ENCODE measurements at regions not wholly inside any gene's neighbourhood (a gene's known extent, or its start where the extent isn't known, plus 50 kb on each side); places are given as distances from the start of the nearest gene placed in this dataset.

GRCh38 chr2:219946021-219946420 is 318.6 kb downstream of the SLC4A3 start:
- H3K27ac ChIP-seq, result no peak overlapping the region
- TF ChIP-seq ZFX (IDR thresholded peaks at IDR 0.05; ENCODE audit: borderline replicate concordance), result no peak
- TF ChIP-seq, protein P1, sequence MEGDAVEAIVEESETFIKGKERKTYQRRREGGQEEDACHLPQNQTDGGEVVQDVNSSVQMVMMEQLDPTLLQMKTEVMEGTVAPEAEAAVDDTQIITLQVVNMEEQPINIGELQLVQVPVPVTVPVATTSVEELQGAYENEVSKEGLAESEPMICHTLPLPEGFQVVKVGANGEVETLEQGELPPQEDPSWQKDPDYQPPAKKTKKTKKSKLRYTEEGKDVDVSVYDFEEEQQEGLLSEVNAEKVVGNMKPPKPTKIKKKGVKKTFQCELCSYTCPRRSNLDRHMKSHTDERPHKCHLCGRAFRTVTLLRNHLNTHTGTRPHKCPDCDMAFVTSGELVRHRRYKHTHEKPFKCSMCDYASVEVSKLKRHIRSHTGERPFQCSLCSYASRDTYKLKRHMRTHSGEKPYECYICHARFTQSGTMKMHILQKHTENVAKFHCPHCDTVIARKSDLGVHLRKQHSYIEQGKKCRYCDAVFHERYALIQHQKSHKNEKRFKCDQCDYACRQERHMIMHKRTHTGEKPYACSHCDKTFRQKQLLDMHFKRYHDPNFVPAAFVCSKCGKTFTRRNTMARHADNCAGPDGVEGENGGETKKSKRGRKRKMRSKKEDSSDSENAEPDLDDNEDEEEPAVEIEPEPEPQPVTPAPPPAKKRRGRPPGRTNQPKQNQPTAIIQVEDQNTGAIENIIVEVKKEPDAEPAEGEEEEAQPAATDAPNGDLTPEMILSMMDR (IDR thresholded peaks at IDR 0.05), result no peak

DNA sequence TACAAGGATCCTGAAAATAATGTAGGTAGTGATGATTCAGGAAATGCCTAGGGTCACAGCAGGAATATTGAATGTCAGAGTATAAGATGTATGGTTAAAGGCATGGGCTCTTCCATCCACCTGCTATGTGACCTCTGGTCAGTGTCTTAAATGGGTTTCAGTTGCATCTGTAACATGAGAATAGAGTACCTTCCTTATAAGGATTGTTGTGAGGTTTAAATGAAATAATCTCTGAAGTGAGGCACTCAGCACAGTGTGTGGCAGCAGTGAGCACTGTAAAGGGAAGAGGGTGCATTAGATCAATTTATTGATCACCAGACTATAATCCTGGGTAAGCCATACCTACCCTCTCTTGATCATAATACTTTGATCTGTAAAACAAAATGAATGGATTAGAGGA is 319.1 kb downstream of the SLC4A3 start:
- no peak for TF ChIP-seq ZFX (IDR thresholded peaks at IDR 0.05; ENCODE audit: borderline replicate concordance)
- TF ChIP-seq, protein P1 (IDR thresholded peaks at IDR 0.05), result no peak
- H3K27ac ChIP-seq, result no peak overlapping the region

- TF ChIP-seq ZFX (IDR thresholded peaks at IDR 0.05; ENCODE audit: borderline replicate concordance), result no peak
- TF ChIP-seq, protein P1 (IDR thresholded peaks at IDR 0.05), result no peak
- H3K27ac ChIP-seq, result no peak overlapping the region
Measured at GRCh38 chr2:219947575-219947974, 320.1 kb downstream of the SLC4A3 start.

DNA sequence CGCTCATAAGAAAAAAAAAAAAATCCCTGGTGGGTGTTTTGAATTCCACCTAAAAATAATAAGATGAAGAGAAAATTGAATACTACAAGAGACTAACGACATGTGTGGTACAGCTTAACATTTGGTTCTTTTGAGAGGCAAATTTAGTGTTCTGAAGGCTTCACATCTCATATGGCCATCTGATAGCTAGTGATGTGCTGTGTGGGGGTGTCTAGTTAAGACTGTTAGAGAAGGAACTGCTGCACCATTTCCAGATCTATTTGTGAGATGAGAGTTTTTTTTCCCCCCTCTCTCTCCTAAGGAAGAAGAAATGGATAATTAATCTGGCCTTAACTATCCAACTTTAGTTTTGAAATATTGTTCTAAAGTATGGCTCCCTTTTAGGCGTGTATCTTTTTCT is 321.6 kb downstream of the SLC4A3 start:
- TF ChIP-seq, protein P1 (IDR thresholded peaks at IDR 0.05), result no peak
- TF ChIP-seq ZFX (IDR thresholded peaks at IDR 0.05; ENCODE audit: borderline replicate concordance), result no peak
- no peak overlapping the region for H3K27ac ChIP-seq

GRCh38 chr2:219951099-219951498 is 323.7 kb downstream of the SLC4A3 start:
- H3K27ac ChIP-seq, result no peak overlapping the region
- no peak for TF ChIP-seq ZFX (IDR thresholded peaks at IDR 0.05; ENCODE audit: borderline replicate concordance)
- TF ChIP-seq, protein P1 (IDR thresholded peaks at IDR 0.05), result no peak

GRCh38 chr2:219954331-219954730 is 326.9 kb downstream of the SLC4A3 start:
- no peak for TF ChIP-seq ZFX (IDR thresholded peaks at IDR 0.05; ENCODE audit: borderline replicate concordance)
- TF ChIP-seq, protein P1 (IDR thresholded peaks at IDR 0.05), result no peak
- H3K27ac ChIP-seq, result no peak overlapping the region

GRCh38 chr2:219957820-219958219 is 330.4 kb downstream of the SLC4A3 start:
- TF ChIP-seq, protein P1 (IDR thresholded peaks at IDR 0.05), result no peak
- no peak for TF ChIP-seq ZFX (IDR thresholded peaks at IDR 0.05; ENCODE audit: borderline replicate concordance)
- no peak overlapping the region for H3K27ac ChIP-seq

Data from 22Rv1 (cell line).